IPS-NIHi11 (cell line): ENCODE measurements at regions not wholly inside any gene's neighbourhood (a gene's known extent, or its start where the extent isn't known, plus 50 kb on each side); places are given as distances from the start of the nearest gene placed in this dataset.
"Not testable (repeated sequence)": the region's sequence is repeated elsewhere in the genome, so short reads cannot be mapped to it uniquely, and the experiment has no call there.

Source experiments
- DNase-seq: peaks from one replicate; pipeline ENCODE4 v3.0.0; 2012; ENCODE audit warnings: mixed read lengths, low spot score

DNA sequence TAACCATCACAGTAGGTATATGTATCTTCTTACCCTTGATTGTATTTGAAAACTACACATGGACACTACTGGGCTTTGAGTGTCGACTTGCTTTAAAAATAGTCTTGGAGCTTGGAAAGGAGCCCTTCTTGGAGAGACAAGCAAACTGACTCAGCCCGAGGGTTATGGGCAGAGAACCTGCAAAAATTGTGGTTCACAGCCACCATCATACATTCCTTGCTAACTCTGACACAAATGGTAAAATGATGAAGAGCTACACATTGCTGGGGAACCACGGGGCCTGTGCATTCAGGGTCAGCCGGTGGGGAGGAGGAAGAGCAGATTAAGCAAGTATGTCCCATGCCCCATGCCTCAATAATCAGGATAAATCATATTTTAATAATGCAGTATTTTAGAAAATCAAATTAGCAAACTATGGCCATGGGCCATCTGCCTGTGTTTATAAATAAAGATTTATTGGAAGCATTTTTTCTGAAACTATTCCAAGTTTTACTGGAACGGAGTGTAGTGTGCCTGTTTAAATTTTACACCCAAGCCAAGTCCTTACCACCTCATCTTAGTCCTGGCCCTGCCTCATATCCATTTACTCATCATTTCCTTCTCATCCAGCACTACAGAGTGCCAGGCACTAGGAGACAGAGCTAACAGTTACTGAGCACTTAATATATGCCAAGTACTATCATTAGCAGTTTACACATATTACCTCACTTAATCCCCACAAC lies 195.7 kb downstream of the PALM2AKAP2 start:
- no peak for DNase-seq

DNA sequence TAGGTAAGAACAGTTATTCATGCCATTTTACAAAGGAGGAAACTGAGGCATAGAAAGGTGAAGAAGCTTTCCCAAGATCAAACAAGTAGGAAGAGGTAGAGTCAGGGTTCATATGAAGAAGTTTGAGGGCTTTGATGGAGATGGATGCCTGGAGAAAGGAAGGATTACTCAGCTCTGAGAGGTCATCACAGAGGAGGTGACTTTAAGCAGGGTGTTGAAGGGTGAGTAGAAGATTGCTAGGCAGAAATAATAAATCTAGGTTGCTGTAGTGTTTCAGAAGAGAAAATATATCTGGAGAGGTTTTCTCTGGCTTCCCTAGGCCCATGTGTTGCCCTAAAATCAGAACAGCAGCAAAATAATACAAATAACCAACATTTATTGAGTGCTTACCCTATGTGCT lies 196.3 kb downstream of the PALM2AKAP2 start:
- DNase-seq = no peak

DNA sequence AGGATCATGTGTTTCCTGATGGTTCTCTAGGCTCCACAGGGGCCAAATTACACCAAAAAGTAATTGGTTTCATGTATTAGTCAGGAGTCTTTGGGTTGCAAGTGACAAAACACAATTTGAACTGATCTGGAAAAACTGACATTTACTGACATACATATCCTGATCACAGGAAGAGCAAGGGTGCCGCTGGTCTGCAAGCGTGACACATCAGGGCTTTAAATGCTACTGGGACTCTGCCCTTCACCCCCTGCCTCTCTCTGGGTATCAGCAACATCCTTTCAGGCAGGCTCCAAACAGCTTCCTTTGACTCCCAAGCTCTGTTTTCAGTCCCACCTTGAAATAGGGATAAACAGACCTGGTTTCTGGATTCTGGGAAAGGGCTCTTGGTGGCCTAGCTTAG lies 197.5 kb downstream of the PALM2AKAP2 start:
- no peak for DNase-seq

DNA sequence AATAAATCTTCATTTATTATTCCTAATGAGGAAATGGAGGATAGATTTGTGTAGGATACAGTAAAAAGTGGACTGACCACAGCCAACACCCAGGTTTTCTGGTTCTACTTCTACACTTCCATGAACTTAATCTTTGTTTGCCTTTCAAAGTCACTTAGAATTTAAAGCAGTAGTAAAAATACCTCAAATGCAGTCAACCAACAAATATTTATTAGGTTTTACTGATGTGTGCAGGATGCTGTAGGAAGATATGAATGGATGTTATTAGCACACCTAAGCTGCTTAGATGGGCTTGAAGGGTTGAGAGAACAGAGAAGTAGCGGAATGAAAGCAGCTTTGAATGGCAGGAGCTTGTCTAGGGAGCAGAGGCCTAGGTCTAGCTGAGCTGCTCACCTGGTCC lies 201.1 kb downstream of the PALM2AKAP2 start:
- no peak for DNase-seq

DNA sequence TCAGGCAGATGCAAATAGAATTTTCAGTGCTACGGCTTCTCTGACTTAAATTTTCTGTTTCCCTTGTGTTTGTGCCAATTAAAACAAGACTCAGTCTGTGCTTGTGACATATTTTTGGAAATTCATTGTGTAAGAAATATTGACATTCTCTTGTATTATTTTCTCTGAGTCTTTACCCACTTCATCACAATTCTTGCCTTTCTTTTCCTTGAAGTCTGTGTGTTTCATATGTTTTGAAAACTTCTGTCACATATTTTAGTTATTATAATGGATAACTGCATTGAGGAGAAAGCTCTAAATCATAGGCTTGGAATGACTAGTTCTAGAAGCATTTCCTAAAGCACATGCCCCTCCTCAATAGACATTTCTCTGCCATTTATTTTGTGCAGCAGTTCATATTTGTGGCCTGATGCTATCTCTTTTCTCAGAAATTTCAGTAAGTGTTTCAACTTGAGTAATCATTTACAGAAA lies 206.6 kb downstream of the PALM2AKAP2 start:
- no peak for DNase-seq

DNA sequence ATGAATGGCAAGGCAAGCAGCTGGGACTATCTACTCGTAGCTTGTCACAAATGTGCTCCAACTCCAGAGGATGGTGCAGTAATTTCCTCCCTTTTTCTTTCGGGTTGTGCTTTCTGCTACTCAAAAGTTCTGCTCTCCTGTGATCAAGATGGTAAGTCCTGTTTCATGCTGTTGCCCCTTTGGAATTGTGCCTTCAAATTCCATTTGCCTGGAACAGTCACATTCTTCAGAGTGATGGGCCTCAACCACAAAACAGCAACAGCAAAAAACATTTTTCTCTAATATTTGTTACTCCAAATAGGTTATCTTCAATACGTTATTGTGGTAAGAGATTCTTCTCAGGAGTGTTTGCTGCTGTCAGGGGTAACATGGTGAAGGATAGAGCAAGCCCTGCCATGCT lies 209.3 kb downstream of the PALM2AKAP2 start:
- DNase-seq = no peak

DNA sequence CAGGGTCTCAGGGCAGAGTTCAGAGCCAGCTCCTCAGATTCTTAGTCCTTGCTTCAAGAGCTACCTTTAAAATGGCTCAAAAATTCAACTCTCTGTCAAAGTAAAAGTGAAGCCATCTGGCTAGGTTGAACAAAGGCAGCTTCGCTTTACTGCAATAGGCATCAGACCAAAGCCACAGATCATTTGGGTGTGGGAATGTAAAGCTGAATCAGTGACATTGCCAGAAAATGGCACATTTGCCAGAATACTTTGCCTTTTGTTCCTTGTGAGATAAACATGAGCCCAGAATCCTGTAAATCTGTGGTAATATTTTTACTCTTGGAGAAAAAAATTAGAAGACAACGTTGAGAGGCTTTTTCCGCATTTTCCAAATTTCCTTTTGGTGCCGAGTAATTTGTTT lies 210.5 kb downstream of the PALM2AKAP2 start:
- no peak for DNase-seq

DNA sequence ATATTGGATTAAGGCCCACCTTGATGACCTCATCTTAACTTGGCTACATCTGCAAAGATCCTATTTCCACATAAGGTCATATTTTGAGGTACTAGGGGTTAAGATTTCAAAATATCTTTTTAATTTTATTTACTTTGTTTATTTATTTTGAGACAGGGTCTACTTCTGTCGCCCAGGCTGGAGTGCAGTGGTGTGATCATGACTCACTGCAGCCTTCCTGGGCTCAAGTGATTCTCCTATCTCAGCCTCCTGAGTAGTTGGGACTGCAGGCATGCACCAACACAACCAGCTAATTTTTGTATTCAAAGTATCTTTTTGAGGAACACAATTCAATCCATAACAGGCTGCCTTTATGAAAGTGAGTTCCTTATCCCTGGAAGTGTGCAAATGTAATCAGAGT lies 212.3 kb downstream of the PALM2AKAP2 start:
- DNase-seq = no peak

DNA sequence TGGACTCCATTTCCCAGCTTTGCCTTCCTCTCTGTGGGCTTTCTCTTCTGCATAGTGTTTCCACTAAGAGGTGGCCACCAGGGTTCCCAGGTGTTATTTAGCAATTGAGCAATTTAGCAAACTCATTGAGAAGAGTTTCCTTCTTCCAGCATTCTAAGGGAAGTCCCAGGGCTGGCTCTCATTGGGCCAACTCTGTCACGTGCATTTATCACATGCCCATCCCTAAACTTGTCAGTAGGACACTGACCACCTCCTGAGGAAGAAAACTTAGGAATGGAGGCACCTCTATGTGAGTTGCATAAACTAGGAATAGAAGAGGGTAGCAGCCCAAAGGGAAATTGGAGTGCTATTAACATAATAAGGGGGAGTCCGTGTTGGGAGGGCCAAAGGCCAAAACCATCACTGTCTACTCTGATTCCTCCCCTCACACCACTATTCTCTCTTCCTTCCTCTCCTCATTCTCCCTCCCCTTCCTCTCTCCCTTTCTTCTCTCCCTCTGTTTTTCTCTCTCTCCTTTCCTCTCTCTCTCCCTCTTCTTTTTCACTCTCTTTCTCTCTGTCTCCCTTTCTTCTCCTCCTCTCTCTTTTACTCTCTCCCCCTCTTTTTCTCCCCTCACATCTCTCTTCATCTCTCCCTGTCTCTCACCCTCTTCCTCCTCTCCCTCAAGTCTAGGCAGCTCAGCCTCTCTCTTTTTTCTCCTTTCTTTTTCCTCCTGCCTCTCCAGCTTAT lies 213.4 kb downstream of the PALM2AKAP2 start:
- no peak for DNase-seq

DNA sequence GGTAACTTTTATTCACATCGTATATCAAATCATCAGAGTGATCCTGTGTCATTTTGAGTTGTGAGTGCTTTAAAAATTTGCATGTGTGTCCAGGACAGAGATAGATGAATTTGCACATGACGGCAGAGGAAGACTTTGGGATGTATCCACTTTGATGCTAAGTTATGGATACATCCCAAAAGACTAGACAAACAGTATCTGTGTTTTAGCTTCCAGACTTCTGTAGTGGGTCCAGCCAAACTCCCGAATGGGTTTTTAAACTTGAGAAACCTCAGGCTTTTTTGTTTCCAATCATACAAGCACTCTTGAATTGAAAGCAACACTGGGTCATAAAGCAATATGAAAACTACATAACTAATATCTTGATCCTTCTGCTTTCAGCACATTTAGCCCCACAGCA lies 213.8 kb downstream of the C9orf152 start:
- DNase-seq = no peak

DNA sequence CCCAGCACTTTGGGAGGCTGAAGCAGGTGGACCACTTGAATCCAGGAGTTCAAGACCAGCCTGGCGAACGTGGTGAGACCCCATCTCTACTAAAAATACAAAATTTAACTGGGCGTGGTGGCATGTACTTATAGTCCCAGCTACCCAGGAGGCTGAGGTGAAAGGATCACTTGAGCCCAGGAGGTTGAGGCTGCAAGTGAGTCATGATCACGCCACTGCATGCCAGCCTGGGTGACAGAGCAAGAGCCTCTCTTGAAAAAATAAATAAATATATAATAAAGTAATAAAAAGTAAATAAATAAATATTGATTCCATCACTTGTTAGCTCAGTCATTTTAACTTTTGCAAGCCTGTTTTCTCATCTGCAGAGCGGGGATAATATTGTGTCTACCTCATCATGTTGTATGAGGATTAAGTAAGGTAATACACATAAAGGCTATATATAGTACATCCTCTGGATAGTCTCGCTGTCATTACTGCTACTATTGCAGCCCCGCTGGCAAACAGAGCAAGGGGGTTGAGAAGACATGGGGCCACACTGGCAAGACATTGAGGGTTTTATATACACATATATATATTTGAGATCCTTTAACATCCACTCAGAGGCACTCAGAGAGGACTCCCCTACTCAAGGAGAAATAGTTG lies 210.9 kb downstream of the C9orf152 start:
- no peak for DNase-seq

DNA sequence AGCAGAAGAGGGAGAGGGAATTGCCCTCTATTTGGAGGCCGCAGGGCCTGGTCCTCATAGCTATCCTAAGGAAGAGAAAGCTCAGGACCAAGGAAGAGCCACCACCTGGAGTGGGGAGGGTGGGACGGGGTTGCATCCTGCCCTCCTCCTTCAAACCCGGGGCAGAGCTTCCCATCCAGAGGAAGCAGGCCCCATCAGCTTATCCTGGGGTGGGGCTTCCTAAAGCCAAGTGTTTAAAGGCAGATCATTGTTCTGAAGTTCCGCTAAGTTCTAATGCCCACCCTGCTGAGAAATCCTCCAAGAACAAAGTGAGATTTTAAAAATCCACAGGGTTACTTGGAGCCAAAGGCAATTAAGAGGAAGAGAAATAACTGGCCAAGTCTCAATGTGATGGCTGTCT lies 210.3 kb downstream of the C9orf152 start:
- no peak for DNase-seq

DNA sequence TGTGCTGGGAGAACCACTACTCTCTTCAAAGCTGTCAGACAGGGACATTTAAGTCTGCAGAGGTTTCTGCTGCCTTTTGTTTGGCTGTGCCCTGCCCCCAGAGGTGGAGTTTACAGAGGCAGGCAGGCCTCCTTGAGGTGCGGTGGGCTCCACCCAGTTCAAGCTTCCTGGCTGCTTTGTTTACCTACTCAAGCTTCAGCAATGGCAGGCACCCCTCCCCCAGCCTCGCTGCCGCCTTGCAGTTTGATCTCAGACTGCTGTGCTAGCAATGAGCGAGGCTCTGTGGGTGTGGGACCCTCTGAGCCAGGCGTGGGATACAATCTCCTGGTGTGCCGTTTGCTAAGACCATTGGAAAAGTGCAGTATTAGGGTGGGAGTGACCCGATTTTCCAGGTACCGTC lies 202.4 kb downstream of the C9orf152 start:
- DNase-seq = not testable (repeated sequence)

DNA sequence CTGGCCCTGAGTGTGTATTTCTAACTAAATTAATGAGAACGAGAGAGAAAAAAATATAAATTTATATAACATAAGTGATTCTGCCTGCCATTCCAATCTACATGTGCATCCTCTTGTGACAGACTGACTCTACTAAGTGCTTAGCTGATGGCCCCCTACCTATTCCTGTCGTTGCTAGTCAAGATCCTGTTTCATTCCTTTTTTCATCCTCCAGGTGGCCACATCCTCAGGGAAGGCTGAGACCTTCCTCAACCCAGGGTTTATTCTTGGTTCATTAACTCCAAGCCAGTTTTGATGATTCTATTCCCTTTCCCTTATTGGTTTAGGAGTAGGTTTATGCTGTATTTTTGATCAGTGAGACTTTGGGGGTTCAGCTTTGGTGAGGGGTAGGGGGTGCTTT lies 201.3 kb downstream of the C9orf152 start:
- no peak for DNase-seq

DNA sequence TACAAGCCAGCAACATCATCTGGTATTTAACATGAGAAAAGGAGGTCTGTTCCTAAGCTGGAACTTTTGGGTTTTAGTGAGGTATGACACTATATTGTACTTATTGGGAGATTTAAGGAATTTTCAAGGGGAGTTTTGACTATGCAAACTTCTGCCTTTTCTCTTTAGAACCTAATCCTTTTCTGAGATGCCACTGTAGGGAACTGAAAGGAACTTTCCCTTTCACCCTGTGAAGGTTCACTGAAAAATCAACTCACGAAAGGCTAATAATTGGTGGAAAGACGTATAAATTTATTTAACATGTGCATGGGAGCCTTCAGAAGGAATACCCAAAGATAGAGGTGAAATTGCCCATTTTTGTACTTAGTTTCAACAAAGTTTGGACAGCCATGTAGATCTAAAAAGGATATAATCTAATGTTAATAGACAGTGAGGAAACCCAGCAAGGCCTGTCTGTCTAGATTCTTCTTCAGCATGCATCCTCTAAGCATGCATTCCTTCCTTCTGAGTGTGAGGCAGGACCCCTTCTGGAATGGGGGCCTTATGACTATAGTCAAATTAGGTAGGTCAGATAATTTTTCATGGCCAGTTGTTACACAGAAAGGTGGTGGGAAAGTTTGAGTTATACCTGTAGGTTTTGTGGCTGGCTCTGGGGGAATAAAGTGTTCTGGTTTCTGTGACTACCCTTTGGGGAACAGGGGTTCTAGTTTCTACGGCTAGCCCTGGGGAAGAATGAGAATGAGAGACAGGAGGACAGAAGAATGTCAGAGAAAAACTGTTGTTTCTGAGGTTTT lies 200.3 kb downstream of the C9orf152 start:
- no peak for DNase-seq

DNA sequence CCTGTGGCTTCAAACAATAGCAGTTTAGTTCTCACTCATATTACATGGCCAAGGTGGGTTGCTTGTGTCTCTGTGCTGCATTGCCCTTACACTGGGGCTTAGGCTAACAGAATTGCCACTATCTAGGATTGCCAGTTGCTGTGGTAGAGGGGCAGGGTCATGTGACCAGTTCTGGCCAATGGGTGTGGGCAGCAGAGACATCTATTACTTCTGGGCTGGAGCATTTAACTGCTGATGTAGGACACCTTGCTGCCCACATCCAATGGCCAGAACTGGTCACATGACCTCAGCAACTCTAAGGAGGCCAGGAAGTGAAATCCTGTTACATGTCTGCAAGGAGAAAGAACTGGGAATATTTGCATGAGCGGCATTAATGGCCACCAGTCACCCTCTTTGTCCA lies 199.3 kb downstream of the C9orf152 start:
- no peak for DNase-seq

DNA sequence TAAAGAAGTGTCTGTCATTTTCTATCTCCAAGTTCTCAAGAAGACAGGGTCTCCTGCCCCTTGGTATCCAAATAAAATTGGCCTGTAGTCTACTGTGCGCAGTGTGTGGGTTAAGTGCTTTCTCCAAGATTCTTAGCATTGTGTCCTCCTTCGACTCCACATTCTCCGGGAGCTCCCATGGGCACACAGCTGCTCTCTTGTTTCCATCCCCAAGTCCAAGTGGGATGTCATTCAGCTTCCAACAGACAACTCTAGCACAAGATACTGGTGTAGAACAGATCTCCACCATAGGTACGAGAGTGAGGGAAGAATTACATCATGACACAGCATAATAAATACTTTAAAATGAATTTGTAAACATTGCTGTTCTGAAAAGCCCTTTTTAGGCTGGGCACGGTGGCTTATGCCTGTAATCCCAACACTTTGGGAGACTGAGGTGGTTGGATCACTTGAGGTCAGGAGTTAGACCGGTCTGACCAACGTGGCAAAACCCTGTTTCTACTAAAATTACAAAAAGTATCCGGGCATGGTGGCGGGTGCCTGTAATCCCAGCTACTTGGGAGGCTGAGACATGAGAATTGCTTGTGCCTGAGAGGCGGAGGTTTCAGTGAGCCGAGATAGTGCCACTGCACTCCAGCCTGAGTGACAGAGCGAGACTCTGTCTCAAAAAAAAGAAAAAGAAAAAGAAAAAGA lies 196.2 kb downstream of the C9orf152 start:
- no peak for DNase-seq

DNA sequence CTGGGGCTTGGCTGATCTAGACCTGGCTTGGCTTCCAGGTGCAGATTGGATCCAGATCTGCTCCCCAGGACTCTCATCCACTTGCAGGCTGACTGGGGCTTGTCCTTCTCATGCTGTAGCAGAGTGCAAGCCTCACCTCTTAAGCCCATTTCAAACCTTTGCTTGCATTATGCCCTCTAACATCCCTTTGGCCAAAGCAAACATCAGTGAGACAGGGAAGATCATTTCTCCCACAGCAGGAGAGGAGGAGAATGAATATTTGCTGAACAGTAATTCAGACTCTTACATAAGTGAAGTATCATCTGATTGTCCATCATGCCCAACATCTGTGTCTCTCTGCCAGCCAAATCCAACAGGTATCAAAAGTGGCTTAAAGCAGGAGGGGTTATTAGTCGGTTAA lies 194.9 kb downstream of the C9orf152 start:
- no peak for DNase-seq

DNA sequence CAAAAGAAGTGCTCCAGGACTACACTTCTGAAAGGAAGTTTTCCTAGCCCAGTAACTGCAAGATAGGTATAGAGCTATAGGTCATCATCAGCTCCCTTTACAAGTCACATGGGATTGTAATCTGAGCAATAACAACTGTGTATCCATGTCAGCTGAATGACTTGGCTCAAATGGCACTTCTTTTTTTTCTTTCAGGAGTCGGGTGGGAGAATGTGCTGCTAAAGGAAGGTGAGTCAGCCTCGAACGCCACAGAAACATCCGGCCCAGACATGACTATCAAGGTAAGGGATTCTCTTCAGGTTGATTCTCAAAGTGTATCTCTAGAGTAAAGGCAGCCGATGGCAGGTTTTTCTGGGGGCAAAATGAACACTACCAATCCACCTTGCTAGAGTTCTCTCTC lies 192.2 kb downstream of the C9orf152 start:
- no peak for DNase-seq

DNA sequence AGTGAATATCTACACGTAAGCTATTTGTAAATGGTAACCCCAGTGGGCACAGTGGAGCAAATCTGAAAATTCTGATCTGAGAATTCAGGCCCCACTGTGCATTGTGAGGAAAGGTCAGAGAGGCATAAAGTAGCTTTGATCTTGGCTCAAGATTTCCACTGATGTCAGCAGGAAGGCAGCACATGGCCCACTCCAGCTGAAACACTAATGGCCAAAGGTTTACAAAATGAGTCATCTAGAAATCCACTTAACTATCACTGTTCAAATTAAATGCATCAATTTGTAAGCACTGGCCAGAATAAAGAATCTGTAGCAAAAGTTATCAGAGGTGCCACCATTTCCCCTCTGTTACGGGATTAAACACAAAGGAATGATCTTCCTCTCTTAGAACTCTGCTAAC lies 191.6 kb downstream of the C9orf152 start:
- DNase-seq = no peak

DNA sequence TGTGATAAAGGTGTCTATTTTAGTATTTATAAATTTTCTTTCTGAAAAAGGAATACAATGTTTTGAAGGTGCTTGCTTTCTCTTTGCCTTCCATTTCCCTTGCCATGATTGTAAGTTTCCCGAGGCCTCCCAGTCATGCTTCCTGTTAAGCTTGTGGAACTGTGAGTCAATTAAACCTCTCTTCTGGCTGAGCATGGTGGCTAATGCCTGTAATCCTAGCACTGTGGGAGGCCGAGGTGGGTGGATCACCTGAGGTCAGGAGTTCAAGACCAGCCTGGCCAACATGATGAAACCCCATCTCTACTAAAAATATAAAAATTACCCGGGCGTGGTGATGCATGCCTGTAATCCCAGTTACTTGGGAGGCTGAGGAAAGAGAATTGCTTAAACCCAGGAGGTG lies 187.7 kb downstream of the C9orf152 start:
- not testable (repeated sequence) for DNase-seq

DNA sequence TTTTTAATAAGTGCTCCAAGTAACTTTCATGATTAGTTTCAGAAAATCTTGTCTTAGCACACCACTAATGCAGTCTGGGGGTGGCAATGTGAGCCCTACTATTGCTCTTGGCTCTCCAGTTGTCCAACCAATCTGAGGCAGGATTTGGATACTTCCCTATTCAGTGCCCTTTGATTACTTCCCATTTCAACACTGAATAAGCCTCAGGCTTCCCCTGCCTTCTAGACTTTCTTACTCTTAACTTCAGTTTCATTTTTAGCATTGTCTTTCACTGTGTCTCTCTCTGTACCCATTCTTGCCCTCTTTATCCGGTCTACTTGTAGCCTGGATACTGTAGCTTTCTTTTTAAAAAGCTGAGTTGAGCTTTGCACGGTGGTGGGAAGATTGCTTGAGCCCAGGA lies 186.1 kb downstream of the C9orf152 start:
- no peak for DNase-seq
